ENCODE measurements at regions not wholly inside any gene's neighbourhood (a gene's known extent, or its start where the extent isn't known, plus 50 kb on each side); places are given as distances from the start of the nearest gene placed in this dataset.

DNA sequence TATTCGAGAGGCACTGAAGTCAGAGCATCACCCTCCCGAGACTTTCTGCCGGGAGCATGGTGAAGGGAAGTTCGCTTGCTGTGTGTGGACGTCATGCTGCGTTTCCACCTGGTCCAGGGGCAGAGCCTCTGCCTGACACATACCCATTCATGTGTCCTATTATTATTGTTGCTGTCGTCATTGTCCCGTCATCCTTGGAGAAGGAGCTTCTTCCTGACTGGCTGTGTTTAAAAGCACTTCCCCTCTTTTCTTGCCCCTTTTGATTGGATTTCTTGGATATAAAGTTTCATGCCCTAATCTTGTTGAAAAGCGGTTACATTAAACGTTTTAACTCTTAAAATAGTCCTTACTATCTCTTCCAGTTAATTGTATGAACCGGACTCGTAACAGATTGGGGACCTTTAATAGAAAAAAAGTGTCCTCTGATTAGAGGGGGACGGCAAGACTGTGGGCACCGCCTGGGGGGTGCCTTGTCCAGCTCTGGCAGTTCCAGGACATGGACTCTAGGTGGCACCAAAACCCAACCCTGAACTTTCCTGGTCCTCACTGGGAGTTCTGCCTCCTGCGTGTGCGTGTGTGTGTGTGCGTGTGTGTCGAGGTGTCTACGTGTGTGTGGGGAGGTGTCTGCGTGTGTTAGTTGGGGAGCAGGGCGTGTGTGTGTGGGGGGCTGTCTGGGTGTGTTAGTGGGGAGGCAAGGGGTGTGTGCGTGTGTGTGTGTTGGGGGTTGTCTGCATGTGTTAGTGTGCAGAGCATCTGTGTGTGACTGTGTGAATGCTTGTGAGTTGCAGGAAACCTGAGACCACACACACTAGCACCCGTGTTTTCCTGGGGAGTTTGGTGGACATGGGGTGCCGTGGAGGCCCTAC, 133.3 kb upstream of the CIBAR2 start:
- H3K36me3 ChIP-seq (ENCODE audit: control insufficient read depth, insufficient read depth, low read length): no peaks in the 10 kb centered on the region
- no peak overlapping the region for H3K4me3 ChIP-seq (replicated peaks; ENCODE audit: low read depth, low read length)
- TF ChIP-seq, protein P1, sequence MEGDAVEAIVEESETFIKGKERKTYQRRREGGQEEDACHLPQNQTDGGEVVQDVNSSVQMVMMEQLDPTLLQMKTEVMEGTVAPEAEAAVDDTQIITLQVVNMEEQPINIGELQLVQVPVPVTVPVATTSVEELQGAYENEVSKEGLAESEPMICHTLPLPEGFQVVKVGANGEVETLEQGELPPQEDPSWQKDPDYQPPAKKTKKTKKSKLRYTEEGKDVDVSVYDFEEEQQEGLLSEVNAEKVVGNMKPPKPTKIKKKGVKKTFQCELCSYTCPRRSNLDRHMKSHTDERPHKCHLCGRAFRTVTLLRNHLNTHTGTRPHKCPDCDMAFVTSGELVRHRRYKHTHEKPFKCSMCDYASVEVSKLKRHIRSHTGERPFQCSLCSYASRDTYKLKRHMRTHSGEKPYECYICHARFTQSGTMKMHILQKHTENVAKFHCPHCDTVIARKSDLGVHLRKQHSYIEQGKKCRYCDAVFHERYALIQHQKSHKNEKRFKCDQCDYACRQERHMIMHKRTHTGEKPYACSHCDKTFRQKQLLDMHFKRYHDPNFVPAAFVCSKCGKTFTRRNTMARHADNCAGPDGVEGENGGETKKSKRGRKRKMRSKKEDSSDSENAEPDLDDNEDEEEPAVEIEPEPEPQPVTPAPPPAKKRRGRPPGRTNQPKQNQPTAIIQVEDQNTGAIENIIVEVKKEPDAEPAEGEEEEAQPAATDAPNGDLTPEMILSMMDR (IDR thresholded peaks at IDR 0.05; ENCODE audit: insufficient read depth, low read length, poor library complexity, severe bottlenecking): peak; percentile 93
- DNase-seq (ENCODE audit: extremely low read depth, insufficient read length): no peak
- H3K27me3 ChIP-seq (replicated peaks; ENCODE audit: control insufficient read depth, insufficient read depth, low read length): no peaks in the 10 kb centered on the region

DNA sequence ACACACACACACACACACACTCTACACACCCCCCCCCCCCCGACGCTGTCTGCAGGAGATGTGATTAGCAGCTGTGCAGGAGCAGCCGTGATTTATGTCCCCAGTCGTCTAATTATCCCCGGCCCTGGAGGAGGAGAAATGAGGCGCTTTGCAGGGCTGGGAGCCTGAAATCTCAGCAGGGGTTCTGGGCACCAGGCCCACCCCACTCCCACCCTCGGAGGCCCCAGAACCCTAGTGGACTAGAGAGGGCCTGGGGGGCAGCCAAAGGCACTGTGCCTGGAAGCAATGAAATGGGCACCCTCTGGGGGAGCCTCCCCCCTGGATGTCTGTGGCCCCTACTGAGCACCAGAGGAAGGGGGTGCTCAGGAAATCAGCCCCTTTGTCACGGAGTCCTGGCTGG, 134.2 kb upstream of the CIBAR2 start:
- no peaks in the 10 kb centered on the region for H3K36me3 ChIP-seq (ENCODE audit: control insufficient read depth, insufficient read depth, low read length)
- no peaks in the 10 kb centered on the region for H3K27me3 ChIP-seq (replicated peaks; ENCODE audit: control insufficient read depth, insufficient read depth, low read length)
- no peak overlapping the region for H3K4me3 ChIP-seq (replicated peaks; ENCODE audit: low read depth, low read length)
- TF ChIP-seq, protein P1 (IDR thresholded peaks at IDR 0.05; ENCODE audit: insufficient read depth, low read length, poor library complexity, severe bottlenecking): no peak
- no peak for DNase-seq (ENCODE audit: extremely low read depth, insufficient read length)

DNA sequence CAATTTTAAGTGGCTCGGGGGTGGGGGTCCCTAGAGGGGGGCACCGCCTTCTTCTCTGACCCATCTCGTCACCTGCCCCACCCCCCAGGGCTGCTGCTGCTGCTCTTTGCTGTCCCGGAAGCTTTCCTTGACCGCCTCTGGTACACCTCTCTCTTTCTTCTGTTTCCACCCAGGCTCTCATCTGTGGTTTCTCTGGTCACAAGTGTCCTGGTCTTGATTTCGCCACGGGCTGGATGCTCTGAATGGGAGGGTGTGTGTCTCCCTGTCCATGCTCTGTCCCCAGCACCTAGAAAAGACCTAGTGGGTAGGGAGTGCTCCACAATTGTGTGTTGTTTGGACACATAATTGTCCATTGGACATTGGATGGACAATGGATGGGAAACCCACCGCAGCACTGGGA, 134.7 kb upstream of the CIBAR2 start:
- TF ChIP-seq, protein P1 (IDR thresholded peaks at IDR 0.05; ENCODE audit: insufficient read depth, low read length, poor library complexity, severe bottlenecking): no peak
- Histone ChIP-seq H3K36me3 (ENCODE audit: control insufficient read depth, insufficient read depth, low read length) (no peaks in the 10 kb centered on the region), H3K4me3 (replicated peaks; ENCODE audit: low read depth, low read length) (no peak overlapping the region), H3K27me3 (replicated peaks; ENCODE audit: control insufficient read depth, insufficient read depth, low read length) (no peaks in the 10 kb centered on the region)
- no peak for DNase-seq (ENCODE audit: extremely low read depth, insufficient read length)

DNA sequence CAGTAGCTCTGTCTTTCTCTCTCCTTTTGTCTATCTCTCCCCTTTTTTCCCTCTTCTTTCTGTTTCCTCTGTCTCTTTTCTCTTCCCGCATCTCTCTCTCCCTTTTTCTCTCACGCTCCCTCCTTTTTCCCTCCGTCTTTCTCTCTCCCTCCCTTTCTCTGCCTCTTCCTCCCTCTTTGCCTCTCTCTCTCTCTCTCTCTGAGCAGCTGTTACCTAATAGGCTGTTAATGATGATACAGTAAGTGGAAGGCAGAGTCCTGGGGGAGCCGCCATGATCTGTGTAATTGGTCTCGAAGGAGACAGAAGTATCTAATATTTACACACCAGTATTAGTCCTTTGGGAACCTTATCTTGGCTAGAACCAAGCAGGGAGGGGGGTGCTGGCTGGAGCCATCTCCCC, 136.1 kb upstream of the CIBAR2 start:
- DNase-seq (ENCODE audit: extremely low read depth, insufficient read length): no peak
- no peak overlapping the region for H3K4me3 ChIP-seq (replicated peaks; ENCODE audit: low read depth, low read length)
- TF ChIP-seq, protein P1 (IDR thresholded peaks at IDR 0.05; ENCODE audit: insufficient read depth, low read length, poor library complexity, severe bottlenecking): no peak

DNA sequence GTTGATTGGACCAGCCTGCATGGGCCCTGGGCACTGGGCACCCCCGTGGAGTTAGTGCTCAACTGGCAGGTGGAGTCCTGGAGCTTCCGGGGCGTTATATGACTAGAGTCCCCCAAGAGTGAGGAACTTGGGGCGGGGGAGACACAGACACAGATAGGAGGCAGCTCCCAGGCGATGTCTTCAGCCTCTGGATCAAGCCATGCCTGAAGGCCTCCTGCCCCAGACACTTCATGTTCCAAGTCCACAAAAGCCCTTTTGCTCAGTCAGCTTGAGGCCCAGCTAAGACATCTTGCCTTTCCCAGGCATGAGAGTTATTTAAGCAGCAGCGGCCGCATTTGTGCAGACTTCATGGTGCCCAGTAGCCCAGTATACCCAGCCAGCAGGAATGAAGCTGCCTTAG, 136.6 kb upstream of the CIBAR2 start:
- H3K36me3 ChIP-seq (ENCODE audit: control insufficient read depth, insufficient read depth, low read length): no peaks in the 10 kb centered on the region
- no peak overlapping the region for H3K4me3 ChIP-seq (replicated peaks; ENCODE audit: low read depth, low read length)
- no peaks in the 10 kb centered on the region for H3K27me3 ChIP-seq (replicated peaks; ENCODE audit: control insufficient read depth, insufficient read depth, low read length)
- TF ChIP-seq, protein P1 (IDR thresholded peaks at IDR 0.05; ENCODE audit: insufficient read depth, low read length, poor library complexity, severe bottlenecking): no peak
- no peak for DNase-seq (ENCODE audit: extremely low read depth, insufficient read length)

More for the DNA sequence above, 136.1 kb upstream of the CIBAR2 start:
- Histone ChIP-seq H3K27me3 (replicated peaks; ENCODE audit: control insufficient read depth, insufficient read depth, low read length) (no peaks in the 10 kb centered on the region), H3K36me3 (ENCODE audit: control insufficient read depth, insufficient read depth, low read length) (no peaks in the 10 kb centered on the region)
